ENCODE measurements at regions not wholly inside any gene's neighbourhood (a gene's known extent, or its start where the extent isn't known, plus 50 kb on each side); places are given as distances from the start of the nearest gene placed in this dataset.

- TF ChIP-seq, protein P1, sequence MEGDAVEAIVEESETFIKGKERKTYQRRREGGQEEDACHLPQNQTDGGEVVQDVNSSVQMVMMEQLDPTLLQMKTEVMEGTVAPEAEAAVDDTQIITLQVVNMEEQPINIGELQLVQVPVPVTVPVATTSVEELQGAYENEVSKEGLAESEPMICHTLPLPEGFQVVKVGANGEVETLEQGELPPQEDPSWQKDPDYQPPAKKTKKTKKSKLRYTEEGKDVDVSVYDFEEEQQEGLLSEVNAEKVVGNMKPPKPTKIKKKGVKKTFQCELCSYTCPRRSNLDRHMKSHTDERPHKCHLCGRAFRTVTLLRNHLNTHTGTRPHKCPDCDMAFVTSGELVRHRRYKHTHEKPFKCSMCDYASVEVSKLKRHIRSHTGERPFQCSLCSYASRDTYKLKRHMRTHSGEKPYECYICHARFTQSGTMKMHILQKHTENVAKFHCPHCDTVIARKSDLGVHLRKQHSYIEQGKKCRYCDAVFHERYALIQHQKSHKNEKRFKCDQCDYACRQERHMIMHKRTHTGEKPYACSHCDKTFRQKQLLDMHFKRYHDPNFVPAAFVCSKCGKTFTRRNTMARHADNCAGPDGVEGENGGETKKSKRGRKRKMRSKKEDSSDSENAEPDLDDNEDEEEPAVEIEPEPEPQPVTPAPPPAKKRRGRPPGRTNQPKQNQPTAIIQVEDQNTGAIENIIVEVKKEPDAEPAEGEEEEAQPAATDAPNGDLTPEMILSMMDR (IDR thresholded peaks at IDR 0.05; ENCODE audit: low read length), result no peak
- TF ChIP-seq EZH2 (IDR thresholded peaks at IDR 0.05; ENCODE audit: borderline replicate concordance, low read length), result no peak
Measured at GRCh38 chr7:47719675-47720074, 137.8 kb upstream of the TNS3 start.

Measured in OCI-LY1 (cell line).